ENCODE measurements at regions not wholly inside any gene's neighbourhood (a gene's known extent, or its start where the extent isn't known, plus 50 kb on each side); places are given as distances from the start of the nearest gene placed in this dataset.

- DNase-seq, result no peak
Observed at GRCh38 chr10:78514459-78514858, 480.8 kb downstream of the RPS24 start.

GRCh38 chr10:78515038-78515872 lies 481.6 kb downstream of the RPS24 start:
- DNase-seq, result no peak

- no peak for DNase-seq
Observed at GRCh38 chr10:78515873-78516153, 482.1 kb downstream of the RPS24 start.

- no peak for DNase-seq
Observed at GRCh38 chr10:78516236-78516635, 482.6 kb downstream of the RPS24 start.

- DNase-seq, result no peak
Observed at GRCh38 chr10:78516756-78517155, 483.1 kb downstream of the RPS24 start.

GRCh38 chr10:78518224-78518623 lies 484.6 kb downstream of the RPS24 start:
- DNase-seq, result no peak

- DNase-seq, result no peak
Observed at GRCh38 chr10:78520737-78521430, 487.2 kb downstream of the RPS24 start.

- no peak for DNase-seq
Observed at GRCh38 chr10:78523453-78523852, 489.8 kb downstream of the RPS24 start.

- no peak for DNase-seq
Observed at GRCh38 chr10:78524342-78524741, 490.7 kb downstream of the RPS24 start.

- no peak for DNase-seq
Observed at GRCh38 chr10:78524941-78525340, 491.3 kb downstream of the RPS24 start.

- no peak for DNase-seq
Observed at GRCh38 chr10:78526347-78526746, 492.7 kb downstream of the RPS24 start.

- no peak for DNase-seq
Observed at GRCh38 chr10:78527296-78527695, 493.6 kb downstream of the RPS24 start.

- no peak for DNase-seq
Observed at GRCh38 chr10:78528749-78529204, 495.1 kb downstream of the RPS24 start.

- DNase-seq, result no peak
Observed at GRCh38 chr10:78529262-78529661, 495.6 kb downstream of the RPS24 start.

- DNase-seq, result no peak
Observed at GRCh38 chr10:78531088-78531487, 497.4 kb downstream of the RPS24 start.

- no peak for DNase-seq
Observed at GRCh38 chr10:78532480-78533042, 498.9 kb downstream of the RPS24 start.

- no peak for DNase-seq
Observed at GRCh38 chr10:78533098-78533497, 499.4 kb downstream of the RPS24 start.

GRCh38 chr10:78533776-78534175 lies 500.1 kb downstream of the RPS24 start:
- no peak for DNase-seq

GRCh38 chr10:78535716-78536218 lies 502.1 kb downstream of the RPS24 start:
- DNase-seq, result no peak

GRCh38 chr10:78537018-78537417 lies 503.4 kb downstream of the RPS24 start:
- no peak for DNase-seq

GRCh38 chr10:78539247-78539766 lies 505.6 kb downstream of the RPS24 start:
- no peak for DNase-seq

- DNase-seq, result no peak
Observed at GRCh38 chr10:78540355-78541076, 506.9 kb downstream of the RPS24 start.

Data from right lung (tissue), 2 donors.